ENCODE measurements at regions not wholly inside any gene's neighbourhood (a gene's known extent, or its start where the extent isn't known, plus 50 kb on each side); places are given as distances from the start of the nearest gene placed in this dataset.

- no peak overlapping the region for H3K27ac ChIP-seq
- ChIA-PET CTCF (interaction anchor here (0.6 to 0.8 kb wide), 2 partner anchors 205 to 582 kb away, joined by 3 to 4 read pairs; no protein-coding TSS in a partner anchor), POLR2A (ENCODE audit: low non-redundant PET) (no interaction called here)
- TF ChIP-seq, protein P1, sequence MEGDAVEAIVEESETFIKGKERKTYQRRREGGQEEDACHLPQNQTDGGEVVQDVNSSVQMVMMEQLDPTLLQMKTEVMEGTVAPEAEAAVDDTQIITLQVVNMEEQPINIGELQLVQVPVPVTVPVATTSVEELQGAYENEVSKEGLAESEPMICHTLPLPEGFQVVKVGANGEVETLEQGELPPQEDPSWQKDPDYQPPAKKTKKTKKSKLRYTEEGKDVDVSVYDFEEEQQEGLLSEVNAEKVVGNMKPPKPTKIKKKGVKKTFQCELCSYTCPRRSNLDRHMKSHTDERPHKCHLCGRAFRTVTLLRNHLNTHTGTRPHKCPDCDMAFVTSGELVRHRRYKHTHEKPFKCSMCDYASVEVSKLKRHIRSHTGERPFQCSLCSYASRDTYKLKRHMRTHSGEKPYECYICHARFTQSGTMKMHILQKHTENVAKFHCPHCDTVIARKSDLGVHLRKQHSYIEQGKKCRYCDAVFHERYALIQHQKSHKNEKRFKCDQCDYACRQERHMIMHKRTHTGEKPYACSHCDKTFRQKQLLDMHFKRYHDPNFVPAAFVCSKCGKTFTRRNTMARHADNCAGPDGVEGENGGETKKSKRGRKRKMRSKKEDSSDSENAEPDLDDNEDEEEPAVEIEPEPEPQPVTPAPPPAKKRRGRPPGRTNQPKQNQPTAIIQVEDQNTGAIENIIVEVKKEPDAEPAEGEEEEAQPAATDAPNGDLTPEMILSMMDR (conservative IDR thresholded peaks at IDR 0.05; ENCODE audit: low read depth): no peak
- DNase-seq (ENCODE audit: low spot score): peak; percentile 10
Observed at GRCh38 chr10:9097206-9097990, 1042.9 kb downstream of the GATA3 start.

GRCh38 chr10:9097991-9098306 is 1043.5 kb downstream of the GATA3 start:
- no peak overlapping the region for H3K27ac ChIP-seq
- TF ChIP-seq, protein P1 (conservative IDR thresholded peaks at IDR 0.05; ENCODE audit: low read depth): no peak
- POLR2A ChIA-PET (ENCODE audit: low non-redundant PET): no interaction called here
- CTCF ChIA-PET: no interaction called here
- DNase-seq (ENCODE audit: low spot score): no peak

DNA sequence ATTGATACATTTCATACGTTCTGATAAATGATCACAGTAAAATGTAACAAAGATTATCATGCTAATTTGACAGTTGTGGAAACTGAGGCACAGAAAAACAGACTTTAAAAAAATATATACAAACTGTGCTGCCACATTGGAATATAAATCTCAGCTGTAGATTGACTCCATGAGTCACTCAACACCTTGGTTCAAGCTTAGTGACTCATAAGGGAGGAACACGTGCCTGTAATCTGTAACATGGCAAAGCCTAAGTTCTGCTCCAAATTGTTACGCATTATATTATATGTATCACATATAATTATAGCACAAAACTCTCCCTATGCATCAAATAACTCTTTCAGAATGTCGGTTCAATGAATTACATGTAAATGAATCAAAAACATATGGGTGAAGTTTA is 1047.5 kb downstream of the GATA3 start:
- TF ChIP-seq, protein P1 (conservative IDR thresholded peaks at IDR 0.05; ENCODE audit: low read depth): no peak
- CTCF ChIA-PET: no interaction called here
- DNase-seq (ENCODE audit: low spot score): peak; percentile 30
- no peak overlapping the region for H3K27ac ChIP-seq
- POLR2A ChIA-PET (ENCODE audit: low non-redundant PET): no interaction called here

GRCh38 chr10:9103301-9103700 is 1048.8 kb downstream of the GATA3 start:
- no peak overlapping the region for H3K27ac ChIP-seq

DNA sequence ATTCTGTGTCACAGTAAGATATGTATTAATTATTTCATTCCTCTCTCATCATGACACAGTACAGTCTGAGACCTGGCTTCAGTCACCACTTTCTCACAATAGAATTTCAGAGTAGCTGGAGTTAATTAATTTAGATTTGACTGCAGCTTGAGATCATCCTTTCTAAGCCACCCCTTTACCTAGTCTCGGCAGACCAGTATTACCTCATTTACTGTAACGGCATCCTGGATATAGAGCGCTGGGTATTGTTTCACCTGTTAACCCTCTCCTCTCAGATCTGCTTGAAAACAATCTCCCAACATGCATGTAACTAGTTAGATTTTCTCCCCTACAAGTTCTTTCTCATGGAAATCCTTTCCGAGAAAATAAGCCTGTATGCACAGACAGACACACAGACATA is 1057.5 kb downstream of the GATA3 start:
- no peak overlapping the region for H3K27ac ChIP-seq
- DNase-seq (ENCODE audit: low spot score): no peak
- TF ChIP-seq, protein P1 (conservative IDR thresholded peaks at IDR 0.05; ENCODE audit: low read depth): no peak
- POLR2A ChIA-PET (ENCODE audit: low non-redundant PET): no interaction called here
- CTCF ChIA-PET: no interaction called here

More at GRCh38 chr10:9103301-9103700, 1048.8 kb downstream of the GATA3 start:
- DNase-seq (ENCODE audit: low spot score): no peak
- CTCF ChIA-PET: no interaction called here
- POLR2A ChIA-PET (ENCODE audit: low non-redundant PET): no interaction called here
- TF ChIP-seq, protein P1 (conservative IDR thresholded peaks at IDR 0.05; ENCODE audit: low read depth): no peak

DNA sequence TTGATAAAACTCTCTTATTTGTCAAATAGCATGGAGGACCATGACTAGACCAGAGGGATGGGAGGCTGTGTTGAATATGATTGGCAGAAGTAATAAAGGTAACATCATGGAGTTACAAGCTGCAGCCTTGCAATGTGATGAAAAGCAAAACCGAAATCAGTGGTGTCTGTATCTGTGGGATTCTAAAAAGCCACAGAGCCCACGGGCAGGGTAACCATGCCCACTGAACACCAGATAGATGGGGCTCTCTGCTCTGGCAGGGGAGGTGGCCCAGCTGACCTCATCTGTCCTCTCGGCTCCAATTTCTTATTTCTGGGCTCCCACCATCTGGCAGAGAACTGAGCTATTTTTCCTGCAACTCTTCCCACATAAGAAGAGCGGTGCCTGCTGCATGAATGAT is 1072.2 kb downstream of the GATA3 start:
- H3K27ac ChIP-seq: no peak overlapping the region
- TF ChIP-seq, protein P1 (conservative IDR thresholded peaks at IDR 0.05; ENCODE audit: low read depth): no peak
- ChIA-PET CTCF (interaction anchor here (0.6 kb wide), 1 partner anchor 1512 kb away, joined by 3 read pairs; no protein-coding TSS in a partner anchor), POLR2A (ENCODE audit: low non-redundant PET) (no interaction called here)
- no peak for DNase-seq (ENCODE audit: low spot score)

Data from RWPE1 (cell line).